H1 (cell line): ENCODE measurements at regions not wholly inside any gene's neighbourhood (a gene's known extent, or its start where the extent isn't known, plus 50 kb on each side); places are given as distances from the start of the nearest gene placed in this dataset.

Experiments
- ATF2 ChIP-seq: IDR thresholded peaks from 2 replicates; pipeline ENCODE4 v1.6.1; 2012; ENCODE audit warnings: low read length, inconsistent platforms
- BCL11A ChIP-seq, 2 experiments: IDR thresholded peaks; one replicate each; pipeline ENCODE4 v1.6.1; 2011; ENCODE audit warnings: low read depth in 2 of 2, low read length in 2 of 2, mild to moderate bottlenecking in 2 of 2
- HDAC2 ChIP-seq, 2 experiments: fragments of 300-600 bp in 1 of 2; sonication (generic) in 1 of 2; IDR thresholded peaks; 2 replicates each; pipeline ENCODE4 v1.6.1; 2011 to 2012; ENCODE audit warnings: low read depth in 2 of 2, low read length in 2 of 2, mild to moderate bottlenecking in 2 of 2, moderate library complexity in 2 of 2, borderline replicate concordance in 1 of 2, inconsistent platforms in 1 of 2
- SUZ12 ChIP-seq: fragments of 200-600 bp; sonication (generic); IDR thresholded peaks from 2 replicates; pipeline ENCODE4 v1.6.1; 2012; ENCODE audit warnings: mild to moderate bottlenecking, inconsistent platforms, low read length, moderate library complexity, mixed read lengths

DNA sequence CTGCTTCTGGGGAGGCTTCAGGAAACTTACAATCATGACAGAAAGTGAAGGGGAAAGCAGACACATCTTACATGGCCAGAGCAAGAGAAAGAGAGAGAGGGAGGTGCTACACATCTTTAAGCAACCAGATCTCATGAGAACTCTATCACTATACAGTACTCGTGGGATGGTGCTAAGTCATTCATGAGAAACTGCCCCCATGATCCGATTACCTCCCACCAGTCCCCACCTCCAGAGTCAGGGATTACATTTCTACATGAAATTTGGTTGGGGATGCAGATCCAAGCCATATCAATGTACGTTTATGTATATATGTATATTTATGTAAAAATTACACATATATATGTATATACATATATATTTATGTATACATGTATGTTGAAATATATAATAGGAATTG is 54.4 kb upstream of the CCDC112 start (continued):
- TF ChIP-seq HDAC2 (IDR thresholded peaks at IDR 0.05; ENCODE audit: borderline replicate concordance in 1 of 2, low read depth in 2 of 2, low read length in 2 of 2): no peak
- TF ChIP-seq ATF2: no peak
- no peak for TF ChIP-seq SUZ12
- no peak for TF ChIP-seq BCL11A (IDR thresholded peaks at IDR 0.05; ENCODE audit: low read depth in 2 of 2, low read length in 2 of 2)
